BLaER1 treated with 17β-estradiol and CSF1 and Interleukin-3, amounts not matched to agents 10 nM and 100 nM (cell line): ENCODE measurements at regions not wholly inside any gene's neighbourhood (a gene's known extent, or its start where the extent isn't known, plus 50 kb on each side); places are given as distances from the start of the nearest gene placed in this dataset.

Source experiments
- H3K27ac ChIP-seq, 11 experiments: shearing (Covaris generic); formaldehyde crosslinking; 2 replicates each; pipeline ENCODE4 v1.8.1; 2022
- H3K27me3 ChIP-seq, 11 experiments: shearing (Covaris generic); formaldehyde crosslinking; 2 replicates each; pipeline ENCODE4 v1.8.1; 2022
- H3K36me3 ChIP-seq, 11 experiments: shearing (Covaris generic); formaldehyde crosslinking; 2 replicates each; pipeline ENCODE4 v1.8.1; 2022
- H3K4me1 ChIP-seq, 10 experiments: shearing (Covaris generic); formaldehyde crosslinking; 2 replicates each; pipeline ENCODE4 v1.8.1; 2022
- H3K4me2 ChIP-seq, 11 experiments: shearing (Covaris generic); formaldehyde crosslinking; 2 replicates each; pipeline ENCODE4 v1.8.1; 2022
- H3K4me3 ChIP-seq, 10 experiments: shearing (Covaris generic); formaldehyde crosslinking; 2 replicates each; pipeline ENCODE4 v1.8.1; 2022
- H3K9ac ChIP-seq, 11 experiments: shearing (Covaris generic); formaldehyde crosslinking; 2 replicates each; pipeline ENCODE4 v1.8.1; 2022
- H3K9me3 ChIP-seq, 11 experiments: shearing (Covaris generic); formaldehyde crosslinking; replicated peaks in 1 of 11; 2 replicates each; pipeline ENCODE4 v1.8.1; 2022
- H4K20me1 ChIP-seq, 11 experiments: shearing (Covaris generic); formaldehyde crosslinking; 2 replicates each; pipeline ENCODE4 v1.8.1; 2022
- Cebpa-rat ChIP-seq, 11 experiments: shearing (Covaris generic); IDR thresholded peaks; 2 replicates each; pipeline ENCODE4 v1.8.1; 2022

- Histone ChIP-seq H3K9ac (peak overlapping the region in 4 of 11 experiments; percentile 15 to 36 (median 22); a peak in 4 of 22 replicates), H3K4me1 (peaks cover 20 to 55% (median 39%) of the 10 kb centered on the region in 10 experiments), H3K9me3 (peaks cover 6 to 32% (median 23%) of the 10 kb centered on the region in 11 experiments; a peak in 21 of 22 replicates), H4K20me1 (peaks cover 0 to under 1% (median 0%) of the 10 kb centered on the region in 11 experiments; a peak in 1 of 22 replicates), H3K27me3 (no peaks in the 10 kb centered on the region), H3K27ac (peak overlapping the region in 4 of 11 experiments; percentile 59 to 72 (median 68); a peak in 5 of 22 replicates), H3K4me3 (peak overlapping the region in 1 of 10 experiments; percentile 42; a peak in 1 of 20 replicates), H3K36me3 (no peaks in the 10 kb centered on the region), H3K4me2 (peak overlapping the region; percentile 74 to 88 (median 83))
- TF ChIP-seq Cebpa-rat (IDR thresholded peaks at IDR 0.05) = no peak
Observed at GRCh38 chr20:63106108-63106764, 99.5 kb upstream of the BHLHE23 start.

DNA sequence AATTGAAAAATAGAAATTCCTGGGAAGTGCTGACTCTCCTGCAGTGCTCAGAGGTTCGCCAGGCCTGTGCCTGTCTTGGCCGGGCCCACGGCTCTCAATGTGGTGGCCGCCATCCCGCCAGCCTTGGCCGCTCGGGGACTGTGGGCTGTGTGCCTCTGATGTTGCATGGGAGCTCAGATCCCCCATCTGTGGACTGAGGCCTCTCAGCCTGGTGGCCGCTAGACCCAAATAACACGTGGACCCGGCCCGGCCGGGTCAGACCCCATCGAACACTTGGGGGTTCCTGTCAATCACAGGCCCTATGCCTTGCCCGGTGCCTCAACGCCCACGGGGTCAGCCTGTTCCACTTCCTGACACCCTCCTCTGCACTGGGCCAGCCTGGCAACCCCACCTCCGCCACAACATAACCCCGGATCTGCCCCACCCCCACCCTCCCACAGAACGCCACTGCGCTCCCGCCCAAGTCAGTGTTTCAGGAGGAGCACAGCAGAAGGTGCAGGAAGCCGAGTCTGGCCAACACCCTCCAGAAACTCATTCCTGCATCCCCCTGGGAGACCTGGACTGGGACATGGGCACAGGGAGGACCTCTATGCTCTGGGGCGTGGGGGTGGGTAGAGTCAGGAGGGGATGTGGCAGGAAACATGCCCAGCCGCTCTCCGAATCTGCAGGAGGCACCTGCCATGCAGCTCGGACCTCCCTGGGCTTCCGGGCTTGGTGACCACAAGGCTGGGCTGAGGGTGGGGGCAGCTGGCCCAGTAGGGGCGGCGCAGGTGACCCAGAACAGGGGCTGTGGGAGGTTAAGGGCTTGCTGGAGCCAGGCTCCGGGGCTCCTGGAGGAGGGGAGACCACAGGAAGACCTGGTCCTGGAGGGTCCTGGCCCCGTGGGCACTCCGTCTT, 98.7 kb upstream of the BHLHE23 start:
- H4K20me1 ChIP-seq = peaks cover 0 to 9% (median 0%) of the 10 kb centered on the region in 11 experiments; a peak in 2 of 22 replicates
- peak overlapping the region in 7 of 11 experiments; percentile 16 to 72 (median 59); a peak in 15 of 22 replicates for H3K27ac ChIP-seq
- TF ChIP-seq Cebpa-rat (IDR thresholded peaks at IDR 0.05) = no peak
- no peaks in the 10 kb centered on the region for H3K27me3 ChIP-seq
- H3K4me3 ChIP-seq = peak overlapping the region in 2 of 10 experiments; percentile 18 to 42; a peak in 2 of 20 replicates
- peaks cover 20 to 63% (median 46%) of the 10 kb centered on the region in 10 experiments for H3K4me1 ChIP-seq
- peaks cover 0 to 24% (median 15%) of the 10 kb centered on the region in 11 experiments; a peak in 17 of 22 replicates for H3K9me3 ChIP-seq
- H3K4me2 ChIP-seq = peak overlapping the region; percentile 74 to 88 (median 83)
- H3K36me3 ChIP-seq = no peaks in the 10 kb centered on the region
- peak overlapping the region in 7 of 11 experiments; percentile 1 to 63 (median 51); a peak in 10 of 22 replicates for H3K9ac ChIP-seq

GRCh38 chr20:63104312-63105181, 97.8 kb upstream of the BHLHE23 start:
- peaks cover 0 to 24% (median 14%) of the 10 kb centered on the region in 11 experiments; a peak in 14 of 22 replicates for H3K9me3 ChIP-seq
- H3K4me1 ChIP-seq = peaks cover 20 to 63% (median 47%) of the 10 kb centered on the region in 10 experiments
- H3K4me2 ChIP-seq = peak overlapping the region; percentile 74 to 88 (median 83)
- no peak for TF ChIP-seq Cebpa-rat (IDR thresholded peaks at IDR 0.05)
- H3K36me3 ChIP-seq = no peaks in the 10 kb centered on the region
- peak overlapping the region in 1 of 10 experiments; percentile 22; a peak in 1 of 20 replicates for H3K4me3 ChIP-seq
- peaks cover 0 to 14% (median 0%) of the 10 kb centered on the region in 11 experiments; a peak in 2 of 22 replicates for H4K20me1 ChIP-seq
- no peaks in the 10 kb centered on the region for H3K27me3 ChIP-seq
- H3K27ac ChIP-seq = peak overlapping the region in 7 of 11 experiments; percentile 16 to 72 (median 59); a peak in 15 of 22 replicates
- peak overlapping the region in 6 of 11 experiments; percentile 1 to 63 (median 54); a peak in 9 of 22 replicates for H3K9ac ChIP-seq

DNA sequence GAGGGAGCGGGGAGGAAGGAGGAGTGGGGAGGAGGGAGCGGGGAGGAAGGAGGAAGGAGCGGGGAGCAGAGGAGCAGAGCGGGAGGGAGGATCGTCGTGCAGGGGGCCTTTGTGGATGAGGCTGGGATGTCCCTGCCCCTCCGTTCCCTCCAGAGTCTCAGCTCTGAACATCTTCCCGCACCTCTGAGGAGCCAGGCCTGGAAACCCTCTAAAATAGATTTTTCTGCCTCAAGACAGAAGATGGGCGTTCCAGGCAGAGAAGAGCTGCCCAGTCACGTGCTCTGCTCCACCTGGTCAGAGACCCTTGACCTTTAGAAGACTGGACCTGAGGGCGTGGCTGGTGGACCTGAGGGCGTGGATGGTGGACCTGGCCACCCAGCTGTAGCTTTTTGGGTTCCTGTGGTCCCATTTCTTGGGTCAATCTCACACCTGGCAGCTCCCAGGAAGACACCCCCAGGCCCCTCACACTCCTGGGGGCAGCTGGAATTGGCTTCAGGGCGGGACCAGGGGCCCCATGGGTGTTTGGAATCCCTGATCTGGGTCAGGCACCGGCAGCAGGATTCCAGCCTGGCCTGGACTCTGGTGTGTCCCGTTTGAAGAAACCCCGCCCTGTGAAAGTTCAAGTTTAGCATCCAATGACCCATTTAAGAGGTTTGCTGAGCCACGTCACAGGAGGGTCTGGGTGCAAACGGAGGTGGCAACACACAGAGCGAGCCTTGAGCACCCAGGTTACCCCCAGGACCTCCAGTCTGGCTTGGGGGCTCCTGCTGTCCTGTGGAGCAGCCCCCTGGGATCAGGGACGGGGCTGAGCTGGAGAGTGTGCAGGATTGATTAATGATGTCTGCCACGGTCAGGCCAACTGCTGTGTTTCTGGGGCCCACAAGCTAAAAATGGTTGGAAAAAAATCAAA, 96.9 kb upstream of the BHLHE23 start:
- Histone ChIP-seq H3K36me3 (no peaks in the 10 kb centered on the region), H3K9me3 (peaks cover 0 to 24% (median 14%) of the 10 kb centered on the region in 11 experiments; a peak in 14 of 22 replicates), H3K4me2 (peak overlapping the region in 5 of 11 experiments; percentile 81 to 88 (median 87); a peak in 3 of 22 replicates), H3K4me3 (no peak overlapping the region), H4K20me1 (peaks cover 0 to 18% (median 0%) of the 10 kb centered on the region in 11 experiments; a peak in 2 of 22 replicates), H3K4me1 (peaks cover 20 to 63% (median 47%) of the 10 kb centered on the region in 10 experiments), H3K9ac (no peak overlapping the region), H3K27ac (peak overlapping the region in 4 of 11 experiments; percentile 1 to 72 (median 46); a peak in 3 of 22 replicates), H3K27me3 (no peaks in the 10 kb centered on the region)
- no peak for TF ChIP-seq Cebpa-rat (IDR thresholded peaks at IDR 0.05)

- no peak for TF ChIP-seq Cebpa-rat (IDR thresholded peaks at IDR 0.05)
- Histone ChIP-seq H3K27me3 (no peaks in the 10 kb centered on the region), H3K27ac (peak overlapping the region; percentile 85 to 99 (median 96)), H3K9ac (peak overlapping the region; percentile 83 to 98 (median 93)), H3K4me2 (peak overlapping the region; percentile 88 to 99 (median 93)), H4K20me1 (peaks cover 0 to 18% (median 0%) of the 10 kb centered on the region in 11 experiments; a peak in 2 of 22 replicates), H3K9me3 (peaks cover 0 to 18% (median 8%) of the 10 kb centered on the region in 11 experiments; a peak in 14 of 22 replicates), H3K4me1 (peaks cover 20 to 62% (median 47%) of the 10 kb centered on the region in 10 experiments), H3K4me3 (peak overlapping the region; percentile 58 to 80 (median 70)), H3K36me3 (no peaks in the 10 kb centered on the region)
Observed at GRCh38 chr20:63102721-63103375, 96.1 kb upstream of the BHLHE23 start.

DNA sequence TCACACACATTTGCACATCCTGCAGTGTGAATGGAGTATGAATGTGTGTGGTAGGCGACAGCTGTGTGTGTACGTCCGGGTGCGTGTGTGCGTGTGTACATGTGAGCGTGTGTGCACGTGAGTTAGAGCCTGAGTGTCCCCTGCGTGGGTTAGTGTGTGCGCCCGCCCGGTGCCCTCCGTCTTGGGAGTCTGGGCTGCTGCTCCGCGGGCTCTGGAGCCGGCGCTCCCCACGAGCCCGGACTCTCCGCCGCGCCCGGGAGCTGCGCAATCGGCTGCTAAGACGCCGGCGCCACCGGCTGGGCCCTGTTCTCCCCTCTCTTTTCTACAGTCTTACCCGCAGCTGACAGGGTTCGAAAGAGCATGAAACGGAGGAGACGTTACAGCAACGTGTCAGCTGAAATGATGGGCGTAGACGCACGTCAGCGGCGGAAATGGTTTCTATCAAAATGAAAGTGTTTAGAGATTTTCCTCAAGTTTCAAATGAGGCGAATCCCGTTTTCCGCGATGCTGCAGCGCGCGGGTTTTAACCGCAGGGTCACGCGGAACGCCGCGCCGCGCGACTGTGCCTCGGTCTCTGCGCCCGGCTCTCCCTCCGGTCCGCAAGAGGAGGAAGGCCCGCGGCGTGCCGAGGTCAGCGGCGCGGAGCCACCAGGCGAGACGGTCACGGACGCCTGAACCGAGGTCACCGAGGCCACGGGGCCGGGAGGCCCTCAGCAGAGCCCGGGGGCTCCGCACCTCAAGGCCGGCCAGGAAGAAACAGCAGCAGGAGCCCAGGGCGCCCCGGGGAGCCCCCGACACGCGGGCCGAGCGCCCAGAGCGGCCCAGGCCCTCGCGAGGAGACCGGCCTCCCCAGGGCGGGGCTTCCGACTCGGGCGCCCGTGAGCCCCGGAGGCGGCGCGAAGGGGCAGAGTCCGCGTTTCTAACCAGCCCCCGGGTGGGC, 95.3 kb upstream of the BHLHE23 start:
- H4K20me1 ChIP-seq = peaks cover 0 to 25% (median 0%) of the 10 kb centered on the region in 11 experiments; a peak in 3 of 22 replicates
- no peaks in the 10 kb centered on the region for H3K27me3 ChIP-seq
- H3K4me1 ChIP-seq = peaks cover 20 to 62% (median 43%) of the 10 kb centered on the region in 10 experiments
- H3K9ac ChIP-seq = peak overlapping the region; percentile 83 to 98 (median 93)
- peak overlapping the region; percentile 58 to 80 (median 70) for H3K4me3 ChIP-seq
- peaks cover 0 to 12% (median 5%) of the 10 kb centered on the region in 11 experiments; a peak in 11 of 22 replicates for H3K9me3 ChIP-seq
- peak in 2 of 11 experiments; percentile 34 to 54; a peak in 2 of 22 replicates for TF ChIP-seq Cebpa-rat (IDR thresholded peaks at IDR 0.05)
- H3K27ac ChIP-seq = peak overlapping the region; percentile 85 to 99 (median 96)
- H3K36me3 ChIP-seq = no peaks in the 10 kb centered on the region
- H3K4me2 ChIP-seq = peak overlapping the region; percentile 88 to 99 (median 93)
